Caco-2 (cell line): ENCODE measurements at regions not wholly inside any gene's neighbourhood (a gene's known extent, or its start where the extent isn't known, plus 50 kb on each side); places are given as distances from the start of the nearest gene placed in this dataset.

ENCODE experiments used
- BruUV-seq: library from RNA; stranded (reverse); fragments of 400-500 nt; replicated peaks from 2 replicates; lab custom pipeline; 2021; lab: Mats Ljungman, UMichigan
- CTCF ChIA-PET: fragments of 300-600 bp; sonication (Branson Sonifier 250); formaldehyde crosslinking; loops from one replicate; lab custom pipeline; 2022; ENCODE audit warnings: antibody characterized with exemption; lab: Charles Lee
- POLR2A ChIA-PET: fragments of 300-600 bp; sonication (Branson Sonifier 250); formaldehyde crosslinking; loops from one replicate; lab custom pipeline; 2022; ENCODE audit warnings: antibody characterized with exemption; lab: Charles Lee
- DNase-seq, 2 experiments: peaks; one replicate each; pipeline versions ENCODE4 v3.0.0 to v3.0.0-alpha.2; 2020 to 2022
- H3K27me3 ChIP-seq: replicated peaks from 2 replicates; pipeline ENCODE4 v1.6.0; 2011; ENCODE audit warnings: low read length; ENCODE audit not compliant: control insufficient read depth, insufficient read depth
- H3K36me3 ChIP-seq: 2 replicates; pipeline ENCODE4 v1.5.1; 2011; ENCODE audit warnings: low read length; ENCODE audit not compliant: control insufficient read depth, insufficient read depth
- H3K4me1 ChIP-seq: fragments of 250-450 bp; sonication (Bioruptor Pico); 2 replicates; pipeline ENCODE4 v1.5.1; 2020; ENCODE audit warnings: mild to moderate bottlenecking
- H3K4me3 ChIP-seq: 2 replicates; pipeline ENCODE4 v1.5.1; 2011; ENCODE audit warnings: low read depth, mild to moderate bottlenecking, control low read depth, low read length
- H3K9me3 ChIP-seq: fragments of 250-450 bp; sonication (Bioruptor Pico); 2 replicates; pipeline ENCODE4 v1.5.1; 2020; ENCODE audit warnings: mild to moderate bottlenecking, moderate library complexity
- H3K27ac Mint-ChIP-seq: one replicate; pipeline ENCODE4 v1.8.0; 2022; ENCODE audit warnings: mixed read lengths; ENCODE audit not compliant: unreplicated experiment
- H3K27me3 Mint-ChIP-seq: one replicate; pipeline ENCODE4 v1.8.0; 2022; ENCODE audit warnings: mixed read lengths; ENCODE audit not compliant: insufficient read depth, unreplicated experiment
- H3K36me3 Mint-ChIP-seq: one replicate; pipeline ENCODE4 v1.8.0; 2022; ENCODE audit warnings: mild to moderate bottlenecking, mixed read lengths; ENCODE audit not compliant: insufficient read depth, unreplicated experiment
- H3K4me1 Mint-ChIP-seq: one replicate; pipeline ENCODE4 v1.8.0; 2022; ENCODE audit warnings: low read depth, mixed read lengths; ENCODE audit not compliant: unreplicated experiment
- H3K4me3 Mint-ChIP-seq: one replicate; pipeline ENCODE4 v1.8.0; 2022; ENCODE audit warnings: mild to moderate bottlenecking, moderate library complexity, mixed read lengths; ENCODE audit not compliant: unreplicated experiment
- H3K9me3 Mint-ChIP-seq: one replicate; pipeline ENCODE4 v1.8.0; 2022; ENCODE audit warnings: mixed read lengths; ENCODE audit not compliant: unreplicated experiment
- CTCF ChIP-seq, 2 experiments: fragments of 200-600 bp in 1 of 2; IDR thresholded peaks; 1 replicate in 1 of 2; 2 replicates in 1 of 2; pipeline versions ENCODE4 v1.5.1 to v1.8.0; 2011 to 2022; ENCODE audit warnings: antibody characterized with exemption in 1 of 2, control low read depth in 1 of 2, inconsistent platforms in 1 of 2, low read depth in 1 of 2, low read length in 1 of 2, mild to moderate bottlenecking in 1 of 2, moderate library complexity in 1 of 2; ENCODE audit not compliant: insufficient read depth in 1 of 2, severe bottlenecking in 1 of 2, unreplicated experiment in 1 of 2
- intact Hi-C: fragments of 100-400 bp; cut with micrococcal nuclease; formaldehyde crosslinking; loops from one replicate; pipeline ENCODE4 v1.10.0; 2022; ENCODE audit not compliant: unreplicated experiment

GRCh38 chr18:65336411-65336810, 414.4 kb upstream of the CDH7 start:
- H3K9me3 ChIP-seq: no peaks in the 10 kb centered on the region
- no peaks in the 10 kb centered on the region for H3K4me1 Mint-ChIP-seq
- no peaks in the 10 kb centered on the region for H3K36me3 ChIP-seq
- no peaks in the 10 kb centered on the region for H3K4me1 ChIP-seq
- TF ChIP-seq CTCF (IDR thresholded peaks at IDR 0.05; ENCODE audit: insufficient read depth in 1 of 2, low read depth in 1 of 2, low read length in 1 of 2, severe bottlenecking in 1 of 2, unreplicated experiment in 1 of 2): no peak
- no peak overlapping the region for H3K4me3 ChIP-seq
- no peak overlapping the region for H3K27ac Mint-ChIP-seq
- no peaks in the 10 kb centered on the region for H3K27me3 ChIP-seq
- DNase-seq: no peak
- H3K36me3 Mint-ChIP-seq: no peaks in the 10 kb centered on the region
- intact Hi-C loops: no loop called here
- no peak overlapping the region for H3K4me3 Mint-ChIP-seq
- CTCF ChIA-PET: no interaction called here
- no peaks in the 10 kb centered on the region for H3K9me3 Mint-ChIP-seq
- BruUV-seq: no TSS peak
- H3K27me3 Mint-ChIP-seq: no peaks in the 10 kb centered on the region
- POLR2A ChIA-PET: no interaction called here

GRCh38 chr18:65329010-65329409, 421.8 kb upstream of the CDH7 start:
- intact Hi-C loops: no loop called here
- no TSS peak for BruUV-seq
- Mint-ChIP-seq H3K36me3 (no peaks in the 10 kb centered on the region), H3K9me3 (no peaks in the 10 kb centered on the region), H3K27ac (no peak overlapping the region), H3K4me1 (no peaks in the 10 kb centered on the region), H3K4me3 (no peak overlapping the region), H3K27me3 (no peaks in the 10 kb centered on the region)
- Histone ChIP-seq H3K4me3 (no peak overlapping the region), H3K36me3 (no peaks in the 10 kb centered on the region), H3K27me3 (no peaks in the 10 kb centered on the region), H3K4me1 (no peaks in the 10 kb centered on the region), H3K9me3 (no peaks in the 10 kb centered on the region)
- TF ChIP-seq CTCF (IDR thresholded peaks at IDR 0.05; ENCODE audit: insufficient read depth in 1 of 2, low read depth in 1 of 2, low read length in 1 of 2, severe bottlenecking in 1 of 2, unreplicated experiment in 1 of 2): no peak
- ChIA-PET POLR2A (no interaction called here), CTCF (no interaction called here)
- DNase-seq: no peak

- ChIA-PET CTCF (no interaction called here), POLR2A (no interaction called here)
- H3K27me3 Mint-ChIP-seq: no peaks in the 10 kb centered on the region
- H3K27me3 ChIP-seq: no peaks in the 10 kb centered on the region
- no peaks in the 10 kb centered on the region for H3K4me1 Mint-ChIP-seq
- BruUV-seq: no TSS peak
- H3K4me1 ChIP-seq: no peaks in the 10 kb centered on the region
- no peaks in the 10 kb centered on the region for H3K9me3 ChIP-seq
- intact Hi-C loops: no loop called here
- no peaks in the 10 kb centered on the region for H3K36me3 Mint-ChIP-seq
- no peak for DNase-seq
- no peak overlapping the region for H3K27ac Mint-ChIP-seq
- TF ChIP-seq CTCF (IDR thresholded peaks at IDR 0.05; ENCODE audit: insufficient read depth in 1 of 2, low read depth in 1 of 2, low read length in 1 of 2, severe bottlenecking in 1 of 2, unreplicated experiment in 1 of 2): no peak
- no peak overlapping the region for H3K4me3 ChIP-seq
- H3K9me3 Mint-ChIP-seq: no peaks in the 10 kb centered on the region
- H3K4me3 Mint-ChIP-seq: no peak overlapping the region
- no peaks in the 10 kb centered on the region for H3K36me3 ChIP-seq
These were observed 424.0 kb upstream of the CDH7 start for GRCh38 chr18:65326805-65327204.
